Loucy (cell line): ENCODE measurements at regions not wholly inside any gene's neighbourhood (a gene's known extent, or its start where the extent isn't known, plus 50 kb on each side); places are given as distances from the start of the nearest gene placed in this dataset.

Experiments used
- EZH2phosphoT487 ChIP-seq: fragments of 200-600 bp; IDR thresholded peaks from 2 replicates; pipeline ENCODE4 v1.6.1; 2018; ENCODE audit warnings: antibody characterized with exemption, mild to moderate bottlenecking, moderate library complexity, borderline replicate concordance
- TF ChIP-seq, protein P1 (sequence below): fragments of 200-600 bp; sonication (generic); conservative IDR thresholded peaks from 2 replicates; pipeline ENCODE4 v1.5.1; 2014; ENCODE audit warnings: mild to moderate bottlenecking, antibody characterized with exemption, low read length

DNA sequence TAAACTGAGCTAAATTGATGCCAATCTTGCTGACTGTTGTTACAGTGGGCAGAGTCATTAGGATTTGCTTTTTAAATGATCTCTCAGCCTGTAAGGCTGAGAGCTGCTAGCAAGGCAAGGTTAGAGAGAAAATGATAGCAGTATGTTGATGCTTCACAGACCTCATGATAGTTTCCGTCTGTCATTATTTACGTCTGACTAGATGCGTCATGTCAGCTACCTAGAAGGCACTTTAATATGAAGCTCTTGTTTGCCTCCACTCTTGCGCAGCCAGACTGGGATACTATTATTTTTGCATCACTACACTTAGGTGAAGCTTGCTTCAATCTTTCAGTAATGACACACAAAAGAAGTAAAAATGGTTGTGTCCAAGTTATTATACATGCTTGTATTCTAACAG, 313.8 kb downstream of the LNPK start:
- TF ChIP-seq, protein P1, sequence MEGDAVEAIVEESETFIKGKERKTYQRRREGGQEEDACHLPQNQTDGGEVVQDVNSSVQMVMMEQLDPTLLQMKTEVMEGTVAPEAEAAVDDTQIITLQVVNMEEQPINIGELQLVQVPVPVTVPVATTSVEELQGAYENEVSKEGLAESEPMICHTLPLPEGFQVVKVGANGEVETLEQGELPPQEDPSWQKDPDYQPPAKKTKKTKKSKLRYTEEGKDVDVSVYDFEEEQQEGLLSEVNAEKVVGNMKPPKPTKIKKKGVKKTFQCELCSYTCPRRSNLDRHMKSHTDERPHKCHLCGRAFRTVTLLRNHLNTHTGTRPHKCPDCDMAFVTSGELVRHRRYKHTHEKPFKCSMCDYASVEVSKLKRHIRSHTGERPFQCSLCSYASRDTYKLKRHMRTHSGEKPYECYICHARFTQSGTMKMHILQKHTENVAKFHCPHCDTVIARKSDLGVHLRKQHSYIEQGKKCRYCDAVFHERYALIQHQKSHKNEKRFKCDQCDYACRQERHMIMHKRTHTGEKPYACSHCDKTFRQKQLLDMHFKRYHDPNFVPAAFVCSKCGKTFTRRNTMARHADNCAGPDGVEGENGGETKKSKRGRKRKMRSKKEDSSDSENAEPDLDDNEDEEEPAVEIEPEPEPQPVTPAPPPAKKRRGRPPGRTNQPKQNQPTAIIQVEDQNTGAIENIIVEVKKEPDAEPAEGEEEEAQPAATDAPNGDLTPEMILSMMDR: no peak
- TF ChIP-seq EZH2phosphoT487: no peak
